BJ (cell line): ENCODE measurements at regions not wholly inside any gene's neighbourhood (a gene's known extent, or its start where the extent isn't known, plus 50 kb on each side); places are given as distances from the start of the nearest gene placed in this dataset.

ENCODE experiments used
- CTCF ChIA-PET: fragments of 350-600 bp; formaldehyde crosslinking; extraction: SDS; loops from one replicate; lab custom pipeline; 2021; ENCODE audit warnings: antibody characterized with exemption, inconsistent platforms; lab: Yijun Ruan, JAX
- POLR2A ChIA-PET: fragments of 300-600 bp; sonication (Branson Sonifier 250); formaldehyde crosslinking; extraction: SDS; loops from one replicate; lab custom pipeline; 2021; ENCODE audit warnings: antibody characterized with exemption; lab: Charles Lee
- DNase-seq: peaks from one replicate; pipeline ENCODE4 v3.0.0-alpha.2; 2011; ENCODE audit warnings: low read depth
- H3K27me3 ChIP-seq: 2 replicates; pipeline ENCODE4 v1.6.0; 2011; ENCODE audit warnings: low read length; ENCODE audit not compliant: control insufficient read depth, insufficient read depth
- H3K36me3 ChIP-seq: 2 replicates; pipeline ENCODE4 v1.5.1; 2011; ENCODE audit warnings: low read length; ENCODE audit not compliant: control insufficient read depth, insufficient read depth
- H3K4me3 ChIP-seq: 2 replicates; pipeline ENCODE4 v1.5.1; 2011; ENCODE audit warnings: low read depth, mild to moderate bottlenecking, control low read depth, low read length
- CTCF ChIP-seq: IDR thresholded peaks from 2 replicates; pipeline ENCODE4 v1.5.1; 2011; ENCODE audit warnings: low read depth, mild to moderate bottlenecking, control low read depth, inconsistent platforms, low read length, moderate library complexity; ENCODE audit not compliant: insufficient read depth

GRCh38 chrX:85454295-85454694 is 74.8 kb upstream of the POF1B start:
- DNase-seq: no peak
- CTCF ChIA-PET: no interaction called here
- POLR2A ChIA-PET: no interaction called here
- no peak for TF ChIP-seq CTCF
- no peaks in the 10 kb centered on the region for H3K36me3 ChIP-seq
- H3K27me3 ChIP-seq: no peaks in the 10 kb centered on the region
- H3K4me3 ChIP-seq: no peak overlapping the region

- TF ChIP-seq CTCF: no peak
- H3K27me3 ChIP-seq: no peaks in the 10 kb centered on the region
- DNase-seq: no peak
- H3K4me3 ChIP-seq: no peak overlapping the region
- no peaks in the 10 kb centered on the region for H3K36me3 ChIP-seq
- POLR2A ChIA-PET: no interaction called here
- CTCF ChIA-PET: no interaction called here
Measured at GRCh38 chrX:85444613-85445012, 65.1 kb upstream of the POF1B start.
